HG02885 (cell line): ENCODE measurements at regions not wholly inside any gene's neighbourhood (a gene's known extent, or its start where the extent isn't known, plus 50 kb on each side); places are given as distances from the start of the nearest gene placed in this dataset.

Source experiments
- ATAC-seq: cut with Tn5 transposase; IDR thresholded peaks from one replicate; pipeline ENCODE4 v1.9.1; 2021; ENCODE audit warnings: mild to moderate bottlenecking; ENCODE audit not compliant: unreplicated experiment, poor library complexity

- ATAC-seq = no peak
Observed at GRCh38 chr2:217165547-217165946, 305.7 kb upstream of the TNP1 start.

- no peak for ATAC-seq
Observed at GRCh38 chr2:217163987-217164386, 304.1 kb upstream of the TNP1 start.

GRCh38 chr2:217162533-217162932 is 302.7 kb upstream of the TNP1 start:
- no peak for ATAC-seq

GRCh38 chr2:217160978-217161973 is 301.4 kb upstream of the TNP1 start:
- ATAC-seq = no peak

GRCh38 chr2:217160103-217160743 is 300.4 kb upstream of the TNP1 start:
- ATAC-seq = no peak

GRCh38 chr2:217158928-217159327 is 299.1 kb upstream of the TNP1 start:
- ATAC-seq = no peak

GRCh38 chr2:217157581-217157980 is 297.7 kb upstream of the TNP1 start:
- ATAC-seq = no peak

GRCh38 chr2:217156801-217157200 is 296.9 kb upstream of the TNP1 start:
- no peak for ATAC-seq

GRCh38 chr2:217154923-217155322 is 295.1 kb upstream of the TNP1 start:
- ATAC-seq = no peak

- no peak for ATAC-seq
Observed at GRCh38 chr2:217153510-217153909, 293.6 kb upstream of the TNP1 start.

- ATAC-seq = no peak
Observed at GRCh38 chr2:217152831-217153230, 293.0 kb upstream of the TNP1 start.

GRCh38 chr2:217151509-217152206 is 291.8 kb upstream of the TNP1 start:
- no peak for ATAC-seq

- no peak for ATAC-seq
Observed at GRCh38 chr2:217150236-217150635, 290.4 kb upstream of the TNP1 start.

GRCh38 chr2:217149087-217149660 is 289.3 kb upstream of the TNP1 start:
- no peak for ATAC-seq

- no peak for ATAC-seq
Observed at GRCh38 chr2:217147818-217148217, 288.0 kb upstream of the TNP1 start.

- ATAC-seq = no peak
Observed at GRCh38 chr2:217146956-217147355, 287.1 kb upstream of the TNP1 start.

GRCh38 chr2:217142649-217143266 is 282.9 kb upstream of the TNP1 start:
- no peak for ATAC-seq

- no peak for ATAC-seq
Observed at GRCh38 chr2:217138284-217138683, 278.4 kb upstream of the TNP1 start.

- no peak for ATAC-seq
Observed at GRCh38 chr2:217127744-217128143, 267.9 kb upstream of the TNP1 start.

GRCh38 chr2:217125014-217125413 is 265.1 kb upstream of the TNP1 start:
- ATAC-seq = no peak
